HL-60 (cell line): ENCODE measurements at regions not wholly inside any gene's neighbourhood (a gene's known extent, or its start where the extent isn't known, plus 50 kb on each side); places are given as distances from the start of the nearest gene placed in this dataset.

ENCODE experiments used
- DNase-seq, 2 experiments: peaks; one replicate each; pipeline ENCODE4 v3.0.0-alpha.2; 2010 to 2020; ENCODE audit warnings: low read depth in 1 of 2, low spot score in 1 of 2
- H3K27ac ChIP-seq: fragments of 250-450 bp; sonication (Bioruptor Pico); replicated peaks from 2 replicates; pipeline ENCODE4 v1.5.1; 2020; ENCODE audit warnings: mild to moderate bottlenecking, moderate library complexity
- H3K27me3 ChIP-seq: fragments of 250-450 bp; sonication (Bioruptor Pico); 2 replicates; pipeline ENCODE4 v1.5.1; 2021; ENCODE audit warnings: mild to moderate bottlenecking, moderate library complexity; ENCODE audit not compliant: insufficient read depth, poor library complexity, severe bottlenecking
- H3K4me3 ChIP-seq: replicated peaks from 2 replicates; pipeline ENCODE4 v1.5.1; 2011; ENCODE audit warnings: mild to moderate bottlenecking, control low read depth, low read length; ENCODE audit not compliant: insufficient read depth
- GABPA ChIP-seq: IDR thresholded peaks from 2 replicates; pipeline ENCODE4 v1.6.1; 2012; ENCODE audit warnings: low read depth
- POLR2AphosphoS5 ChIP-seq: IDR thresholded peaks from 2 replicates; pipeline ENCODE4 v1.6.1; 2012; ENCODE audit warnings: low read depth
- REST ChIP-seq: IDR thresholded peaks from 2 replicates; pipeline ENCODE4 v1.6.1; 2012; ENCODE audit warnings: low read depth; ENCODE audit not compliant: insufficient replicate concordance
- SPI1 ChIP-seq: IDR thresholded peaks from 2 replicates; pipeline ENCODE4 v1.6.1; 2012; ENCODE audit warnings: low read depth, mild to moderate bottlenecking, borderline replicate concordance
- TF ChIP-seq, protein P1 (sequence below): IDR thresholded peaks from one replicate; pipeline ENCODE4 v1.5.1; 2011; ENCODE audit warnings: low read length, control low read depth, inconsistent platforms; ENCODE audit not compliant: insufficient read depth

DNA sequence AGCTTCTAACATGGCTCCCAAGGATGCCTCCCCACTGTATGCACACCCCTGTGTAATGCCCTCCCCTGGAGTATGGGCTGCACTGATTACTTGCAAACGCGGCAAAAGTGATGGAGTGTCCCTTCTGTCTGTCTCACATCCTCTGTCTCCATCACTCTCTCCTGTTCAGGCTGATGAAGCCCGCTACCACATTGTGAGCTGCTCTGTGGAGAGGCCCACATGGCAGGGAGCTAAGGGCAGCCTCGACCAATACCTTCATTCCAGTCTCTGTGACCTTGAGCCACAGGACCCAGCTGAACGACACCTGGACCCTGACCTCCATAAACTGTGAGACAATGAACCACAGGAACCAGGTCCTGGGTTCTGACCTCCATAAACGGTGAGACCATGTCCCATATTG is 154.1 kb upstream of the ETV3 start:
- no peak overlapping the region for H3K4me3 ChIP-seq
- H3K27me3 ChIP-seq: no peaks in the 10 kb centered on the region
- no peak for TF ChIP-seq REST
- TF ChIP-seq POLR2AphosphoS5: no peak
- TF ChIP-seq, protein P1, sequence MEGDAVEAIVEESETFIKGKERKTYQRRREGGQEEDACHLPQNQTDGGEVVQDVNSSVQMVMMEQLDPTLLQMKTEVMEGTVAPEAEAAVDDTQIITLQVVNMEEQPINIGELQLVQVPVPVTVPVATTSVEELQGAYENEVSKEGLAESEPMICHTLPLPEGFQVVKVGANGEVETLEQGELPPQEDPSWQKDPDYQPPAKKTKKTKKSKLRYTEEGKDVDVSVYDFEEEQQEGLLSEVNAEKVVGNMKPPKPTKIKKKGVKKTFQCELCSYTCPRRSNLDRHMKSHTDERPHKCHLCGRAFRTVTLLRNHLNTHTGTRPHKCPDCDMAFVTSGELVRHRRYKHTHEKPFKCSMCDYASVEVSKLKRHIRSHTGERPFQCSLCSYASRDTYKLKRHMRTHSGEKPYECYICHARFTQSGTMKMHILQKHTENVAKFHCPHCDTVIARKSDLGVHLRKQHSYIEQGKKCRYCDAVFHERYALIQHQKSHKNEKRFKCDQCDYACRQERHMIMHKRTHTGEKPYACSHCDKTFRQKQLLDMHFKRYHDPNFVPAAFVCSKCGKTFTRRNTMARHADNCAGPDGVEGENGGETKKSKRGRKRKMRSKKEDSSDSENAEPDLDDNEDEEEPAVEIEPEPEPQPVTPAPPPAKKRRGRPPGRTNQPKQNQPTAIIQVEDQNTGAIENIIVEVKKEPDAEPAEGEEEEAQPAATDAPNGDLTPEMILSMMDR: no peak
- no peak for TF ChIP-seq SPI1
- no peak for DNase-seq
- H3K27ac ChIP-seq: no peak overlapping the region

DNA sequence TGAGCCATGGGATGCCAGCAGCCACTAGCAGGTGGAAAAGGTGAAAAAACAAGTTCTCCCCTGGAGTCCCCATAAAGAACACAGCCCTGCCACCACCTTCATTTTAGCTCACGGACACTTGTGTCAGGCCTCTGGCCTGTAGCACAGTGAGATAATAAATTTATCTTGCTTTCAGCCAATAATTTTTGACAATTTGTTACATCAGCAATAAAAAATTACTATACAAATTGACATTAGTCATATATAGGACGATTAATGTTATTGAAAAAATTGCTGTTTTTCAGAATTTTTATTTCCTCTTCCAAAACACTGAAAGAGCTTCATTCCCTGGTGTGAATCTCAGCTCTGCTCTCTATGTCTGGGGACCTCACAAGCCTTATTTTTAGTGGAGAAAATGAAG is 152.9 kb upstream of the ETV3 start:
- TF ChIP-seq GABPA (no peak), SPI1 (no peak)
- no peaks in the 10 kb centered on the region for H3K27me3 ChIP-seq
- DNase-seq: no peak
- no peak overlapping the region for H3K4me3 ChIP-seq
- H3K27ac ChIP-seq: no peak overlapping the region

GRCh38 chr1:157289424-157290105 is 151.4 kb upstream of the ETV3 start:
- no peaks in the 10 kb centered on the region for H3K27me3 ChIP-seq
- no peak overlapping the region for H3K27ac ChIP-seq
- no peak overlapping the region for H3K4me3 ChIP-seq
- no peak for DNase-seq
- TF ChIP-seq GABPA: no peak
- TF ChIP-seq, protein P1: no peak
- no peak for TF ChIP-seq POLR2AphosphoS5
- no peak for TF ChIP-seq REST
- no peak for TF ChIP-seq SPI1

- TF ChIP-seq GABPA: no peak
- TF ChIP-seq POLR2AphosphoS5: no peak
- no peak for TF ChIP-seq SPI1
- TF ChIP-seq, protein P1: no peak
- no peak for TF ChIP-seq REST
- H3K27me3 ChIP-seq: no peaks in the 10 kb centered on the region
Observed at GRCh38 chr1:157288996-157289395, 150.8 kb upstream of the ETV3 start.

More at GRCh38 chr1:157288996-157289395, 150.8 kb upstream of the ETV3 start:
- Histone ChIP-seq H3K27ac (no peak overlapping the region), H3K4me3 (no peak overlapping the region)
- peak in 1 of 2 experiments; percentile 30 for DNase-seq
